ENCODE measurements at regions not wholly inside any gene's neighbourhood (a gene's known extent, or its start where the extent isn't known, plus 50 kb on each side); places are given as distances from the start of the nearest gene placed in this dataset.

DNA sequence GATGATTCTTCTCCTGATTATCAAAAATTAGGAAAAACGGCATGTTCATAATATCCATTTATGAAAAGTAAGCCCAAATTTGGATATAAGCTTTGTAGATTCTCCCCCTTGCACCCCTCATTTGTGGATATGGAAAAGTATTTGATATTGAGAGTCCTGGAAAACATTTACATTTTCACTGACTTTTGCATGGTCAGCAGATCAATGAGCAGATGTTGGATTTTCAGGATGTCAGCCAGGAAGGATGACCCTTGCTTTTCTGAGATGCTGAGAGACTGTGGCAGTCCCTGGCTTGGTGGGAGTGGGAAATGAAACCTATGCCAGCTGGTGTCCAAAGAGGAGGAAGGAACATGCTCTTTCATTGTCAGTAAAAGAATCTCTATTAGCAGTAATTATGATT, 410.8 kb downstream of the DMAC1 start:
- no peak for DNase-seq

- no peak for DNase-seq
These were observed 411.7 kb downstream of the DMAC1 start for GRCh38 chr9:7387840-7388239.

DNA sequence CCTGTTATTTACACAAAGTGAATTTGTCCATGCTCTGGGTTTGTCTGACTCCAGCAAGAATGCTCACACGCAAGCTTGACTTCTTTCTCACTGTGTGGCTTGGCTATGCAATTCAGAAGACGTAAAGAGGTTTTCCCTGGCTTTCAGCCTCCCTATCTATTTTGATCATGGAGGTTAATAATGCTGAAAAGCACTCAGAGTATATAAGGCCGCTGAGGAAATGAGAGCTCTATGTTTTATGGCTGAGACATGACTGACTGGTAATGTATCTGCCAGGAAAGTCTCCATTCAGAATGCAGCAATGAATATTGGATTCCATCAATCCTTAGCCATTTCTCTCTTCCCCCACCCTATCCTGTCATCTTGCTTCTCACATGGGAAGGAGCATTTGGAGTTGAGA, 417.3 kb downstream of the DMAC1 start:
- no peak for DNase-seq

- no peak for DNase-seq
These were observed 422.1 kb downstream of the DMAC1 start for GRCh38 chr9:7377489-7377888.

DNA sequence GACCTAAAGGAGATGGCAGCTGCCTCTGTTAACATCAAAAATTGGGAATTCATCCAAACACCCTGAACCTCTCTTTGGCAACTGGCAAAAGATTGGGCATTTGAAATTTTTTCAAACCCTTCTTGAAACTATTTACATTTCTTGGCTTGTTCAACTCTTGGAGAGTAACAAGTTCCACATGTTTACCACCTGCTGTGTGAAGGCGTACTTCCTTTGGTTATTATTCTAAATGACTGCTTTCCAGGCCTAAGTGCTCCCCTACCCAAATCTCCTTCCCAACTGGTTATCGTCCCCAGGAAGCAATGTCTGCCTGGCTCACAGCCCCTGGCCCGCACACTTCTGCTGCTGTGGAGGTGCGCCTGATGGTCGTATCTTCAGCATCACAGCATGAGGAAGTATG, 422.7 kb downstream of the DMAC1 start:
- no peak for DNase-seq

DNA sequence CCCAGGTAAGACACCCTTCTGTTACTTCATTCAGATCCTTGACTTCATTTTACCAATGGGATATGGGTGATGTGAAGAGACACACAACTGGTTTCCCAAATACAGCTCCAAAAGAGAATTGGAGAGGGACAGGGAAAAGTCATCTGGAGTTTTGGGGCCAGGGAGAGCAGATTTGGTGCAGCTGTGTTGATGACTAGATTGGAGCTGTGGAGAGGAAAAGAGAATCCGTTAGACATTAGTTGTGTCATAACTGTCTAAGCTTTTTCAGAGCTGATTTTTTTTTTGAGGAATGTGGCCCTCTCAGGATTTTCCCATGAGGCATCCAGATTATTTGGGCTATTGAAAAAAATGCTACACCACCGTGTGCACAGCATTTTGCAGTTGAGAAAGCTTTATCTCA, 423.4 kb downstream of the DMAC1 start:
- DNase-seq = no peak

- no peak for DNase-seq
These were observed 424.5 kb downstream of the DMAC1 start for GRCh38 chr9:7375013-7375511.

- no peak for DNase-seq
These were observed 428.6 kb downstream of the DMAC1 start for GRCh38 chr9:7370988-7371387.

GRCh38 chr9:7370381-7370780, 429.2 kb downstream of the DMAC1 start:
- DNase-seq = no peak

DNA sequence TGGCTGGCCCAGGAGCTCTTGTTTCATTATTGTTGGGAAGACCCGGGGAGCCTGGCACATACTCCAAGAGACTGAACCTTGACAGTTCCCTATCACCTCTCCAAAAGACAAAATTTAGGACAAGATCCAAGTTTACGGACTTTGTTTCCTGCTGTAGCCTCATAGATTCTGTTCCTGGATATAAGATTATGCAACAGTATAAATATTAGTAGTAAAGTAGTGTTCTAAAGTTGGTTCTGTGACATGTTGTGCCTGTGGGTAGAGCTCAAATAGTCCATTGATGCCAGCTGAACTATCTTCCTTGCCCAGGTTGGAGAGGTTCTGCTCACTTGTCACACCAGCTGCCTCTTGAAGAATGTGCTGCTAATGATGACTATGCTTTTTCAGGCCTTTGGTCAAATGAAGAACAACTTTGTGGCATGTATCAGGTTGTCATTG, 430.2 kb downstream of the DMAC1 start:
- no peak for DNase-seq

GRCh38 chr9:7368410-7369292, 430.9 kb downstream of the DMAC1 start:
- DNase-seq = no peak

GRCh38 chr9:7367726-7368125, 431.9 kb downstream of the DMAC1 start:
- DNase-seq = no peak

- no peak for DNase-seq
These were observed 433.5 kb downstream of the DMAC1 start for GRCh38 chr9:7366121-7366520.

- no peak for DNase-seq
These were observed 435.7 kb downstream of the DMAC1 start for GRCh38 chr9:7363777-7364477.

GRCh38 chr9:7360513-7360912, 439.1 kb downstream of the DMAC1 start:
- DNase-seq = no peak

GRCh38 chr9:7358876-7359275, 440.7 kb downstream of the DMAC1 start:
- no peak for DNase-seq

DNA sequence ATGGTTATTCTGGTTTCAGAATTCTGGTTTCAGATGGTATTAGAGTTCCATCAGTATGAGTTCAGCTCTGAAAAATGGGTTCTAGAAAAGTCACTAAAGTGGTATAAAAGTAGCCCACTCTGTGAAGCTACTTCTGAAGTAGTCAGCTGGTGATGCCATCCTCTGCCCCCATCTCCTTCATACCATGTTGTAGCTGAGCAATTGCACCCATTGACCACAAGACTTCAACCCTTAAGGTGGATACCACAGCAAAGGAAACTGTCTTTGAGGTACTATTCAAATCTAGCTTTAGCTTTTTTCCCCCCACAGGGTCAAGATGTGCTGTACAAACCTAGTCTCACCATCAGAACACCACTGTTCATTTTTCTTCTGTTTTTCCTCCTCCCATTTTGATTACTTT, 444.9 kb downstream of the DMAC1 start:
- no peak for DNase-seq

GRCh38 chr9:7348692-7349091, 450.9 kb downstream of the DMAC1 start:
- no peak for DNase-seq

- no peak for DNase-seq
These were observed 452.0 kb downstream of the DMAC1 start for GRCh38 chr9:7347556-7347955.

DNA sequence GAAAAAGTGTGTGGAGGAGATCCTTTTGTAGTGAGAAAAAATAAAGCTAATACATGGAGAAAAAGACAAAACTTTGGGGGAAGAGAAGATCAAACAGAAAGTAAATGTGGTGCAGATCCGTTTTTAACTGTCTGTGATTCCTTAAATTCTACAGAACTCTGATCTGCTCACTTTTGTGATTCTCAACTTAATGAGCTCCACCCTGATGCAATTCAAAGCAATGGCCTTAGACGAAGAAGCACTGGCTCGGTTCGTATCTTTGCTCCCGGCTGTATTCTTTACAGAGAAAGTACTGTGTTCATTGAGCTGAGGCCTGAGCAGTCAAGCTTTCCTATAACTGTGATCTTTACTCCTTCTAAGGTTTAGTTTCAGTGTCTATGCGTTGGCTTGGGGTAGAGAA, 453.4 kb downstream of the DMAC1 start:
- DNase-seq = no peak

DNA sequence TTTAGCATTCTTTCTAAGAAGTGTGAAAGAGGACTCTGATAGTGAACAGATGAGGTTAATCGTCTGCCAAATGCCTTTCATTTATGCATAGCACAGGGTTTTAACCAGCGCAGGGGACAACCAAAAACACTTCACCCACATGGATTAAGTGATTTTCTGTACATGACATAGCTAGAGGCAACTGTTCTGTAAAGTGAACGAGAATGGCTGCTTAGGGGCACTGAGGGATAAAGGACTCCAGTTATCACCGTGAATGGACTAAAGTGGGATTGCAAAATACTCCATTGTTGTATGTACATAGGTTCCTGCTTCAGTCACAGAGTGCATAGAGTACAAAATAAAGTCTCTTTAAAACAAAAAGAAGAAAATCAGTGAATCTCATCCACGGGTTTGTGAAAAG, 456.8 kb downstream of the DMAC1 start:
- DNase-seq = no peak

DNA sequence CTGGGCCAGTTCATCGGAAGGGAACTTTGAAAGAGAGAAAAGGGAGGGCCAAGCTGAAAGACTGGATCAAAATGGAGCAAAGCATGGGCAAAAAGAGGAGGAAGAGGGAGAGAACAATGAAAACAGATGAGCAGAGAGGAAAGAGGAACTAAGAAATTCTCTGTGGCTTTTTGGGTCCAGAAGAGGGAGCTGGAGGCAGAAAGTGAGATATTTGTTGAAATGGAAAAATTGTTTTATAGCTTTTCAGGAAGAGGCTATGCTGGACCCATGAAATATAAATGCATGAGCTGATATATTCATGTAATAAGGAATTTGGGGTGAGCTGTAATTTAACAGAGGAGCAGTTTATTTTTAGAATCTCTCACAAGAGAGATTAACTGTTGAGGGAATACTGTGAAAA, 457.3 kb downstream of the DMAC1 start:
- DNase-seq = no peak

GRCh38 chr9:7341571-7341970, 458.0 kb downstream of the DMAC1 start:
- no peak for DNase-seq

DNA sequence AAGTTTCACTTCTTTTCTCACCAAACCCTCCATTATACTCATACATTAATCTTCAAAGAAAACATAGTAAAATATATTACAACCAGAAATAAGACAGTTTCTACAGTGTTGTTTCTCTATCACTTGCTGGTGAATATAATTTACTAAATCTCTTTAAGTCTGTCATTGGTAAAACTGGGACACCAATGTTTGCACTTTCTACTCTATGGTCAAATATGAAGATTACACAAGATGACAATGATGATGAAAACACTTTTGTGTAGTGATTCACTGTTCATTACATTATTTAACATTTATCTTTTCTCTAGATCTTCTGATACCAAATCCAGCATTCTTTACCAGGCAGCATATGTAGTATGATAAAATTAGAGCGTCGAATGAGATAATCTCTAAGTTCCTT, 459.1 kb downstream of the DMAC1 start:
- no peak for DNase-seq

All from NCI-H1436 treated with DMSO at 0.1 percent for 48 hours (cell line).